Left colon (tissue), 2 donors: ENCODE measurements at regions not wholly inside any gene's neighbourhood (a gene's known extent, or its start where the extent isn't known, plus 50 kb on each side); places are given as distances from the start of the nearest gene placed in this dataset.
A peak's percentile ranks its signal among the peaks of the same experiment; 100 is the strongest.
"Not testable (repeated sequence)": the region's sequence is repeated elsewhere in the genome, so short reads cannot be mapped to it uniquely, and the experiment has no call there.

Source experiments
- ATAC-seq: fragments of 200-7000 bp; cut with Tn5 transposase; one replicate; pipeline ENCODE4 v1.9.1; 2020; ENCODE audit warnings: mild to moderate bottlenecking, moderate library complexity
- DNase-seq, 2 donors: peaks; one replicate each; pipeline ENCODE4 v3.0.0-alpha.2; 2020
- intact Hi-C, 2 donors: fragments of 100-400 bp; cut with DNase I in 1 of 2; cut with micrococcal nuclease in 1 of 2; formaldehyde crosslinking; loops; one replicate each; pipeline versions ENCODE4 v1.11.2 to v1.14.0; 2022; cut with DNase I, micrococcal nuclease
- donor health status: DM: no; HTN: no; CAD: no.
- donor health status: DM: yes; HTN: yes; CAD: no.

- no peak for ATAC-seq
- no peak for DNase-seq
- intact Hi-C loops = no loop called here
Measured at GRCh38 chr10:121323443-121323842, 274.8 kb downstream of the FGFR2 start.

- DNase-seq = peak; percentile 8 to 35
- ATAC-seq = peak; percentile 64
Measured at GRCh38 chr10:121324678-121325213, 273.5 kb downstream of the FGFR2 start.

GRCh38 chr10:121325490-121326231 lies 272.6 kb downstream of the FGFR2 start:
- DNase-seq (no peak), ATAC-seq (peak; percentile 89)
- intact Hi-C loops = no loop called here

More at GRCh38 chr10:121324678-121325213, 273.5 kb downstream of the FGFR2 start:
- intact Hi-C loops = no loop called here

GRCh38 chr10:121326905-121327304 lies 271.3 kb downstream of the FGFR2 start:
- DNase-seq = no peak
- ATAC-seq = no peak
- intact Hi-C loops = no loop called here

GRCh38 chr10:121327727-121328126 lies 270.5 kb downstream of the FGFR2 start:
- DNase-seq (no peak), ATAC-seq (no peak)
- intact Hi-C loops = no loop called here

GRCh38 chr10:121329631-121330030 lies 268.6 kb downstream of the FGFR2 start:
- intact Hi-C loops, DNase-seq, ATAC-seq: not testable (repeated sequence)

- no peak for ATAC-seq
- DNase-seq = no peak
- intact Hi-C loops = no loop called here
Measured at GRCh38 chr10:121330563-121330962, 267.7 kb downstream of the FGFR2 start.

GRCh38 chr10:121332353-121332752 lies 265.9 kb downstream of the FGFR2 start:
- DNase-seq (no peak), ATAC-seq (no peak)
- intact Hi-C loops = no loop called here

GRCh38 chr10:121332829-121333765 lies 265.1 kb downstream of the FGFR2 start:
- DNase-seq (no peak), ATAC-seq (peak; percentile 59)
- intact Hi-C loops = no loop called here

GRCh38 chr10:121335386-121335925 lies 262.8 kb downstream of the FGFR2 start:
- intact Hi-C loops = no loop called here
- ATAC-seq = no peak
- DNase-seq = no peak

- ATAC-seq (no peak), DNase-seq (no peak)
Measured at GRCh38 chr10:121337427-121337826, 260.8 kb downstream of the FGFR2 start.

GRCh38 chr10:121338206-121338980 lies 259.9 kb downstream of the FGFR2 start:
- intact Hi-C loops = no loop called here
- DNase-seq (no peak), ATAC-seq (no peak)

More at GRCh38 chr10:121337427-121337826, 260.8 kb downstream of the FGFR2 start:
- intact Hi-C loops = no loop called here

- intact Hi-C loops = no loop called here
- ATAC-seq (no peak), DNase-seq (no peak)
Measured at GRCh38 chr10:121339114-121339513, 259.1 kb downstream of the FGFR2 start.

GRCh38 chr10:121340271-121340831 lies 257.9 kb downstream of the FGFR2 start:
- ATAC-seq (no peak), DNase-seq (no peak)
- intact Hi-C loops = no loop called here

- intact Hi-C loops = no loop called here
- no peak for ATAC-seq
- DNase-seq = no peak
Measured at GRCh38 chr10:121351540-121351939, 246.7 kb downstream of the FGFR2 start.

- no peak for DNase-seq
- ATAC-seq = no peak
- intact Hi-C loops = no loop called here
Measured at GRCh38 chr10:121352231-121352855, 245.9 kb downstream of the FGFR2 start.

- intact Hi-C loops = no loop called here
- no peak for DNase-seq
- no peak for ATAC-seq
Measured at GRCh38 chr10:121355161-121355560, 243.1 kb downstream of the FGFR2 start.

GRCh38 chr10:121356183-121356582 lies 242.1 kb downstream of the FGFR2 start:
- DNase-seq = no peak
- intact Hi-C loops = no loop called here
- ATAC-seq = no peak
